AG10803 (cell line): ENCODE measurements at regions not wholly inside any gene's neighbourhood (a gene's known extent, or its start where the extent isn't known, plus 50 kb on each side); places are given as distances from the start of the nearest gene placed in this dataset.

Source experiments
- DNase-seq: peaks from one replicate; pipeline ENCODE4 v3.0.0; 2010; ENCODE audit warnings: low read depth
- H3K4me3 ChIP-seq: 2 replicates; pipeline ENCODE4 v1.5.1; 2011; ENCODE audit warnings: mild to moderate bottlenecking, low read length, control low read depth
- CTCF ChIP-seq: conservative IDR thresholded peaks from 2 replicates; pipeline ENCODE4 v1.5.1; 2011; ENCODE audit warnings: mild to moderate bottlenecking, low read length, control low read depth, inconsistent platforms

GRCh38 chr13:99629641-99630040 is 128.4 kb downstream of the TM9SF2 start:
- H3K4me3 ChIP-seq: no peak overlapping the region
- TF ChIP-seq CTCF: no peak
- no peak for DNase-seq

- H3K4me3 ChIP-seq: no peak overlapping the region
- no peak for TF ChIP-seq CTCF
- DNase-seq: no peak
Observed at GRCh38 chr13:99628442-99628841, 127.2 kb downstream of the TM9SF2 start.

GRCh38 chr13:99626461-99627082 is 125.3 kb downstream of the TM9SF2 start:
- TF ChIP-seq CTCF: no peak
- DNase-seq: peak; percentile 58
- no peak overlapping the region for H3K4me3 ChIP-seq

DNA sequence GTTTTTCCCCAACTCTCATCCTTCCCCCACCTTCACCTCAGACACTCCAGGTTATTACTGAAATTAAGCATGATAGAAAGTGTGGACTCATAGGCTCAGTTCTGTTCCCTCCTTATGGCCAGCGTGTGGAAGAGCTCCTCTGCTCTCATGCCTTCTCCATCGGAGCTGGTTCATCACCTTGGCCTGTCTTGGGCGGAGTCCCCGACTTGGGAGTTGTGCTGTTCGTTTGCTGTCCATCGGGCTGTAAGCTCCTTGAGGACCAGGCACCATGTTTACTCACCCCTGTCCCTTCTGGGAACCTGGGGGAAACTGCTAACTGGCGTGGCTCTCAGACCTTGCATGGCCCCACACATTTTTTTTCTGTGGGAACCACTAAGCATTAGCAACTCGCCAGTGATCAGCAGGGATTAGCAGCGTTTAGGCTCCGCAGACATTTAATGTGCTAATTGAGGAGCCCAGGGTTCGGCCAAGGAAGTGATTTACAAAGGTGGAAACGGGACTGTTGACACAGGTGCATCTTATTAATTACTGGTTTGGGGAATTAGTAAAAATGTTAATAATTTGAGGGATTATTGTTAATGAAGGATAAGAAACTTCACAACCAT is 123.8 kb downstream of the TM9SF2 start:
- no peak for TF ChIP-seq CTCF
- H3K4me3 ChIP-seq: no peak overlapping the region
- DNase-seq: no peak

GRCh38 chr13:99620806-99621205 is 119.5 kb downstream of the TM9SF2 start:
- no peak overlapping the region for H3K4me3 ChIP-seq
- no peak for TF ChIP-seq CTCF
- no peak for DNase-seq

DNA sequence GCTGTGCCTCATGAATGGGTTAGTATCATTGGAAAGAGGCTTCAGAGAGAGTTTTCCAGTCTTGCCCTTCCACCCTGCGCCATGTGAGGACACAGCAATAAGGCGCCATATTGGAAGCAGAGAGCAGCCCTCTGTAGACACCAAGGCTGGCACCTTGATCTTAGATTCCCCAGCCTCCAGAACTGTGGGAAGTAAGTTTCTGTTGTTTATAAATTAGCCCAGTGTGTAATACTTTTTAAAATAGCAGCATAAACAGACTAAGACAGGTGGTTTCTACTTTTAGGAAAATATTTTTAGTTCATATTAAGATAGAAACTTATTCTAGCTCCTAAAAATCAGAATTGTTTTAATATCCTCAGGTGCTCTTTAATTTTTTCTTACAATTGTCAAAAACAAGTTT is 117.9 kb downstream of the TM9SF2 start:
- TF ChIP-seq CTCF: no peak
- DNase-seq: no peak
- H3K4me3 ChIP-seq: no peak overlapping the region
